GM19099 (cell line): ENCODE measurements at regions not wholly inside any gene's neighbourhood (a gene's known extent, or its start where the extent isn't known, plus 50 kb on each side); places are given as distances from the start of the nearest gene placed in this dataset.

Experiments used
- POLR2A ChIP-seq: IDR thresholded peaks from 3 replicates; pipeline ENCODE4 v1.6.1; 2011; ENCODE audit warnings: low read depth; ENCODE audit not compliant: insufficient read length; ENCODE audit errors: extremely low read depth

GRCh38 chr3:106428565-106428994 lies 559.8 kb upstream of the CBLB start:
- TF ChIP-seq POLR2A, result no peak

- TF ChIP-seq POLR2A, result no peak
These were observed 562.9 kb upstream of the CBLB start for GRCh38 chr3:106431721-106432120.

GRCh38 chr3:106435899-106436453 lies 567.2 kb upstream of the CBLB start:
- TF ChIP-seq POLR2A, result no peak

GRCh38 chr3:106438887-106439286 lies 570.1 kb upstream of the CBLB start:
- no peak for TF ChIP-seq POLR2A

- TF ChIP-seq POLR2A, result no peak
These were observed 571.9 kb upstream of the CBLB start for GRCh38 chr3:106440672-106441071.

GRCh38 chr3:106446271-106446670 lies 577.5 kb upstream of the CBLB start:
- TF ChIP-seq POLR2A, result no peak

GRCh38 chr3:106447723-106448301 lies 579.0 kb upstream of the CBLB start:
- TF ChIP-seq POLR2A, result no peak

- TF ChIP-seq POLR2A, result no peak
These were observed 583.3 kb upstream of the CBLB start for GRCh38 chr3:106452096-106452495.

GRCh38 chr3:106454497-106454896 lies 585.7 kb upstream of the CBLB start:
- no peak for TF ChIP-seq POLR2A

- TF ChIP-seq POLR2A, result no peak
These were observed 588.7 kb upstream of the CBLB start for GRCh38 chr3:106457281-106458180.

- no peak for TF ChIP-seq POLR2A
These were observed 590.1 kb upstream of the CBLB start for GRCh38 chr3:106458952-106459351.

GRCh38 chr3:106466881-106467280 lies 598.1 kb upstream of the CBLB start:
- TF ChIP-seq POLR2A, result no peak

GRCh38 chr3:106473576-106474475 lies 605.0 kb upstream of the CBLB start:
- no peak for TF ChIP-seq POLR2A

GRCh38 chr3:106482451-106482850 lies 613.6 kb upstream of the CBLB start:
- TF ChIP-seq POLR2A, result no peak

- TF ChIP-seq POLR2A, result no peak
These were observed 616.4 kb upstream of the CBLB start for GRCh38 chr3:106485217-106485616.
